ENCODE measurements at regions not wholly inside any gene's neighbourhood (a gene's known extent, or its start where the extent isn't known, plus 50 kb on each side); places are given as distances from the start of the nearest gene placed in this dataset.

GRCh38 chr4:167642250-167642649 lies 408.0 kb upstream of the SPOCK3 start:
- FAIRE-seq (no peak), DNase-seq (ENCODE audit: extremely low spot score, insufficient read length, low read depth) (no peak)

- no peak for DNase-seq (ENCODE audit: extremely low spot score, insufficient read length, low read depth)
- FAIRE-seq: no peak
Measured at GRCh38 chr4:167645358-167645757, 411.1 kb upstream of the SPOCK3 start.

GRCh38 chr4:167652267-167652666 lies 418.0 kb upstream of the SPOCK3 start:
- no peak for FAIRE-seq
- no peak for DNase-seq (ENCODE audit: extremely low spot score, insufficient read length, low read depth)

- DNase-seq (ENCODE audit: extremely low spot score, insufficient read length, low read depth): no peak
- FAIRE-seq: no peak
Measured at GRCh38 chr4:167688660-167689142, 403.6 kb upstream of the ANXA10 start.

GRCh38 chr4:167702391-167702790 lies 389.9 kb upstream of the ANXA10 start:
- no peak for DNase-seq (ENCODE audit: extremely low spot score, insufficient read length, low read depth)
- FAIRE-seq: no peak

- FAIRE-seq (no peak), DNase-seq (ENCODE audit: extremely low spot score, insufficient read length, low read depth) (no peak)
Measured at GRCh38 chr4:167711517-167711916, 380.8 kb upstream of the ANXA10 start.

GRCh38 chr4:167713756-167714155 lies 378.6 kb upstream of the ANXA10 start:
- no peak for FAIRE-seq
- DNase-seq (ENCODE audit: extremely low spot score, insufficient read length, low read depth): no peak

GRCh38 chr4:167715176-167715575 lies 377.2 kb upstream of the ANXA10 start:
- FAIRE-seq: no peak

GRCh38 chr4:167717495-167717894 lies 374.8 kb upstream of the ANXA10 start:
- DNase-seq (ENCODE audit: extremely low spot score, insufficient read length, low read depth): no peak
- no peak for FAIRE-seq

More at GRCh38 chr4:167715176-167715575, 377.2 kb upstream of the ANXA10 start:
- no peak for DNase-seq (ENCODE audit: extremely low spot score, insufficient read length, low read depth)

GRCh38 chr4:167721617-167722486 lies 370.5 kb upstream of the ANXA10 start:
- no peak for DNase-seq (ENCODE audit: extremely low spot score, insufficient read length, low read depth)
- FAIRE-seq: no peak

- FAIRE-seq: no peak
Measured at GRCh38 chr4:167722487-167722808, 369.9 kb upstream of the ANXA10 start.

GRCh38 chr4:167724941-167725340 lies 367.4 kb upstream of the ANXA10 start:
- FAIRE-seq: no peak

More at GRCh38 chr4:167722487-167722808, 369.9 kb upstream of the ANXA10 start:
- no peak for DNase-seq (ENCODE audit: extremely low spot score, insufficient read length, low read depth)

GRCh38 chr4:167730769-167731168 lies 361.6 kb upstream of the ANXA10 start:
- DNase-seq (ENCODE audit: extremely low spot score, insufficient read length, low read depth) (no peak), FAIRE-seq (no peak)

More at GRCh38 chr4:167724941-167725340, 367.4 kb upstream of the ANXA10 start:
- DNase-seq (ENCODE audit: extremely low spot score, insufficient read length, low read depth): no peak

GRCh38 chr4:167745024-167745687 lies 347.2 kb upstream of the ANXA10 start:
- FAIRE-seq: no peak

GRCh38 chr4:167767281-167767680 lies 325.1 kb upstream of the ANXA10 start:
- no peak for DNase-seq (ENCODE audit: extremely low spot score, insufficient read length, low read depth)
- FAIRE-seq: no peak

More at GRCh38 chr4:167745024-167745687, 347.2 kb upstream of the ANXA10 start:
- no peak for DNase-seq (ENCODE audit: extremely low spot score, insufficient read length, low read depth)

- no peak for FAIRE-seq
- DNase-seq (ENCODE audit: extremely low spot score, insufficient read length, low read depth): no peak
Measured at GRCh38 chr4:167774646-167775045, 317.7 kb upstream of the ANXA10 start.

GRCh38 chr4:167775375-167775774 lies 317.0 kb upstream of the ANXA10 start:
- DNase-seq (ENCODE audit: extremely low spot score, insufficient read length, low read depth) (no peak), FAIRE-seq (no peak)

GRCh38 chr4:167779280-167779679 lies 313.1 kb upstream of the ANXA10 start:
- no peak for FAIRE-seq
- no peak for DNase-seq (ENCODE audit: extremely low spot score, insufficient read length, low read depth)

GRCh38 chr4:167779864-167780263 lies 312.5 kb upstream of the ANXA10 start:
- DNase-seq (ENCODE audit: extremely low spot score, insufficient read length, low read depth): no peak
- no peak for FAIRE-seq

- FAIRE-seq: no peak
- DNase-seq (ENCODE audit: extremely low spot score, insufficient read length, low read depth): no peak
Measured at GRCh38 chr4:167784826-167785225, 307.5 kb upstream of the ANXA10 start.

- no peak for DNase-seq (ENCODE audit: extremely low spot score, insufficient read length, low read depth)
- FAIRE-seq: no peak
Measured at GRCh38 chr4:167785523-167785922, 306.8 kb upstream of the ANXA10 start.

All from GM18507 (cell line).